Pancreas (tissue), 10 donors: ENCODE measurements at regions not wholly inside any gene's neighbourhood (a gene's known extent, or its start where the extent isn't known, plus 50 kb on each side); places are given as distances from the start of the nearest gene placed in this dataset.

ENCODE experiments used
- ATAC-seq, 4 donors: fragments of 200-7000 bp; cut with Tn5 transposase; one replicate each; pipeline versions ENCODE4 v1.8.0 to v1.9.1; 2020; ENCODE audit warnings: mild to moderate bottlenecking in 4 of 4, moderate library complexity in 4 of 4
- DNase-seq, 6 donors: peaks; one replicate each; pipeline ENCODE4 v3.0.0-alpha.2; 2020
- FAIRE-seq: peaks from 2 replicates; lab custom pipeline; 2012; peaks lifted over from hg19 to GRCh38; lab: Jason Lieb, UNC
- H3K27ac ChIP-seq, 4 donors: fragments of 200-600 bp; sonication (generic); 1 replicate in 3 of 4; 2 replicates in 1 of 4; pipeline versions ENCODE4 v1.5.0 to v1.8.0; 2020
- H3K27me3 ChIP-seq, 4 donors: fragments of 200-600 bp; one replicate each; pipeline ENCODE4 v1.8.0; 2021
- H3K36me3 ChIP-seq, 3 donors: fragments of 200-600 bp; sonication (generic) in 1 of 3; one replicate each; pipeline versions ENCODE4 v1.5.0 to v1.8.0; 2020 to 2021
- H3K4me1 ChIP-seq, 3 donors: fragments of 200-600 bp; one replicate each; pipeline ENCODE4 v1.8.0; 2021
- H3K4me3 ChIP-seq, 4 donors: fragments of 200-600 bp; sonication (generic) in 2 of 4; one replicate each; pipeline versions ENCODE4 v1.5.0 to v1.8.0; 2020 to 2021
- H3K9me3 ChIP-seq, 4 donors: fragments of 200-600 bp; one replicate each; pipeline ENCODE4 v1.8.0; 2021
- CTCF ChIP-seq, 4 donors: fragments of 200-600 bp; sonication (generic) in 3 of 4; IDR thresholded peaks; one replicate each; pipeline versions ENCODE4 v1.5.0 to v1.8.0; 2021; ENCODE audit warnings: antibody characterized with exemption in 4 of 4
- WGBS, 2 donors: extraction: QIAGEN DNeasy Blood & Tissue Kit; methylation state at CpG; one replicate each; pipeline ENCODE4 v1.1.7; 2013; 5-methylcytosine and 5-hydroxymethylcytosine counted together
- intact Hi-C, 3 donors: fragments of 100-400 bp; cut with DNase I; formaldehyde crosslinking; loops; one replicate each; pipeline versions ENCODE4 v1.11.1 to v1.14.2; 2022
- donor health status: healthy with polysubstance abuse.
- donor health status: DM: no; HTN: no; CAD: no; lungs with moderate emphysema.
- donor health status: DM: no; HTN: no; CAD: no.
- donor health status: control.
- donor health status: control.
- donor health status: Bipolar disorder and iron deficiency.
- donor health status: DM: yes; HTN: yes; CAD: no.
- donor health status: DM: no; HTN: no; CAD: no.
- donor health status: DM: no; HTN: no; CAD: no.
- donor health status: DM: yes; HTN: yes; CAD: no.

- H3K27ac ChIP-seq = no peak overlapping the region
- 71 to 72% methylated on average over 2 of the region's 2 CpGs for WGBS, 2 donors
- ATAC-seq (no peak), FAIRE-seq (no peak), DNase-seq (no peak)
- H3K27me3 ChIP-seq = no peaks in the 10 kb centered on the region
- no peaks in the 10 kb centered on the region for H3K9me3 ChIP-seq
- no peaks in the 10 kb centered on the region for H3K36me3 ChIP-seq
- no peak for TF ChIP-seq CTCF (IDR thresholded peaks at IDR 0.05)
- intact Hi-C loops = no loop called here
- H3K4me3 ChIP-seq = no peak overlapping the region
- no peaks in the 10 kb centered on the region for H3K4me1 ChIP-seq
These were observed 382.5 kb downstream of the NYAP2 start for GRCh38 chr2:225781991-225782390.

- 42 to 56% methylated on average over 2 of the region's 2 CpGs for whole genome bisulfite sequencing, 2 donors
- H3K4me3 ChIP-seq = no peak overlapping the region
- intact Hi-C loops = no loop called here
- H3K4me1 ChIP-seq = no peaks in the 10 kb centered on the region
- no peaks in the 10 kb centered on the region for H3K9me3 ChIP-seq
- no peak overlapping the region for H3K27ac ChIP-seq
- no peaks in the 10 kb centered on the region for H3K27me3 ChIP-seq
- no peak for FAIRE-seq
- H3K36me3 ChIP-seq = no peaks in the 10 kb centered on the region
- no peak for ATAC-seq
- no peak for TF ChIP-seq CTCF (IDR thresholded peaks at IDR 0.05)
- no peak for DNase-seq
These were observed 381.6 kb downstream of the NYAP2 start for GRCh38 chr2:225781145-225781544.

- ATAC-seq = peak in 1 of 4 donors; percentile 18
- no peak for FAIRE-seq
- no peak for DNase-seq
These were observed 380.3 kb downstream of the NYAP2 start for GRCh38 chr2:225779829-225780228.

GRCh38 chr2:225773148-225773547, 373.6 kb downstream of the NYAP2 start:
- no peak for FAIRE-seq
- H3K27ac ChIP-seq = no peak overlapping the region

More at GRCh38 chr2:225779829-225780228, 380.3 kb downstream of the NYAP2 start:
- Histone ChIP-seq H3K4me3 (no peak overlapping the region), H3K4me1 (no peaks in the 10 kb centered on the region), H3K27me3 (no peaks in the 10 kb centered on the region), H3K9me3 (no peaks in the 10 kb centered on the region), H3K27ac (no peak overlapping the region), H3K36me3 (no peaks in the 10 kb centered on the region)
- TF ChIP-seq CTCF (IDR thresholded peaks at IDR 0.05) = no peak
- 74 to 80% methylated on average over 1 of the region's 1 CpG for WGBS, 2 donors
- intact Hi-C loops = no loop called here

More at GRCh38 chr2:225773148-225773547, 373.6 kb downstream of the NYAP2 start:
- no peaks in the 10 kb centered on the region for H3K36me3 ChIP-seq
- ATAC-seq = no peak
- DNase-seq = no peak
- no peak for TF ChIP-seq CTCF (IDR thresholded peaks at IDR 0.05)
- H3K27me3 ChIP-seq = no peaks in the 10 kb centered on the region
- no peaks in the 10 kb centered on the region for H3K9me3 ChIP-seq
- intact Hi-C loops = no loop called here
- H3K4me1 ChIP-seq = no peaks in the 10 kb centered on the region
- 50 to 59% methylated on average over 2 of the region's 2 CpGs for WGBS, 2 donors
- H3K4me3 ChIP-seq = no peak overlapping the region
